Neuronal stem cell (in vitro differentiated cells): ENCODE measurements at regions not wholly inside any gene's neighbourhood (a gene's known extent, or its start where the extent isn't known, plus 50 kb on each side); places are given as distances from the start of the nearest gene placed in this dataset.
A peak's percentile ranks its signal among the peaks of the same experiment; 100 is the strongest.

ENCODE experiments used
- DNase-seq: peaks from one replicate; pipeline ENCODE4 v3.0.0-alpha.2; 2013; ENCODE audit warnings: low spot score
- H2AFZ ChIP-seq: one replicate; pipeline ENCODE4 v1.6.1; 2013; ENCODE audit warnings: mild to moderate bottlenecking, low read length, inconsistent platforms
- H2AK5ac ChIP-seq: 2 replicates; pipeline ENCODE4 v1.6.1; 2013; ENCODE audit warnings: low read depth, mild to moderate bottlenecking, inconsistent platforms, low read length, moderate library complexity, mixed read lengths
- H2BK120ac ChIP-seq: 2 replicates; pipeline ENCODE4 v1.6.1; 2013; ENCODE audit warnings: low read depth, mild to moderate bottlenecking, inconsistent platforms, low read length, moderate library complexity, mixed read lengths
- H2BK12ac ChIP-seq: one replicate; pipeline ENCODE4 v1.6.1; 2013; ENCODE audit warnings: low read length, inconsistent platforms
- H2BK15ac ChIP-seq: 2 replicates; pipeline ENCODE4 v1.6.1; 2013; ENCODE audit warnings: mild to moderate bottlenecking, low read length, inconsistent platforms, mixed read lengths
- H2BK5ac ChIP-seq: one replicate; pipeline ENCODE4 v1.6.1; 2013; ENCODE audit warnings: inconsistent platforms, mild to moderate bottlenecking, low read length, moderate library complexity
- H3K14ac ChIP-seq: one replicate; pipeline ENCODE4 v1.6.1; 2013; ENCODE audit warnings: low read length, inconsistent platforms
- H3K18ac ChIP-seq: 2 replicates; pipeline ENCODE4 v1.6.1; 2013; ENCODE audit warnings: low read length, inconsistent platforms
- H3K23ac ChIP-seq: 2 replicates; pipeline ENCODE4 v1.6.1; 2013; ENCODE audit warnings: low read depth, mild to moderate bottlenecking, mixed read lengths, low read length, inconsistent platforms; ENCODE audit not compliant: poor library complexity
- H3K27ac ChIP-seq: replicated peaks from 3 replicates; pipeline ENCODE4 v1.5.1; 2013; ENCODE audit warnings: low read length, inconsistent platforms
- H3K27me3 ChIP-seq, 3 experiments: 2 replicates each; pipeline ENCODE4 v1.6.1; 2013; ENCODE audit warnings: low read length in 3 of 3, mild to moderate bottlenecking in 2 of 3, inconsistent platforms in 1 of 3, low read depth in 1 of 3, mixed read lengths in 1 of 3, moderate library complexity in 1 of 3; ENCODE audit not compliant: control insufficient read depth in 3 of 3, insufficient read depth in 3 of 3
- H3K36me3 ChIP-seq, 2 donors: replicated peaks in 1 of 2; 2 replicates each; pipeline ENCODE4 v1.6.1; 2013; ENCODE audit warnings: low read length in 2 of 2; ENCODE audit not compliant: control insufficient read depth in 2 of 2, insufficient read depth in 2 of 2
- H3K4ac ChIP-seq: 2 replicates; pipeline ENCODE4 v1.6.1; 2013; ENCODE audit warnings: inconsistent platforms, mild to moderate bottlenecking, low read length, moderate library complexity
- H3K4me1 ChIP-seq, 2 donors: 1 replicate in 1 of 2; 2 replicates in 1 of 2; pipeline ENCODE4 v1.6.1; 2013; ENCODE audit warnings: low read length in 2 of 2, low read depth in 1 of 2; ENCODE audit not compliant: control insufficient read depth in 2 of 2, insufficient read depth in 1 of 2
- H3K4me2 ChIP-seq: one replicate; pipeline ENCODE4 v1.6.1; 2013; ENCODE audit warnings: mild to moderate bottlenecking, low read length, inconsistent platforms; ENCODE audit not compliant: insufficient read depth, poor library complexity, severe bottlenecking
- H3K4me3 ChIP-seq, 2 donors: 2 replicates each; pipeline ENCODE4 v1.5.1; 2013; ENCODE audit warnings: low read length in 2 of 2, mild to moderate bottlenecking in 2 of 2, inconsistent platforms in 1 of 2, moderate library complexity in 1 of 2
- H3K79me1 ChIP-seq: one replicate; pipeline ENCODE4 v1.6.1; 2013; ENCODE audit warnings: low read depth, mild to moderate bottlenecking, inconsistent platforms, low read length, moderate library complexity
- H3K9ac ChIP-seq: one replicate; pipeline ENCODE4 v1.6.1; 2013; ENCODE audit warnings: mild to moderate bottlenecking, low read depth, low read length, inconsistent platforms; ENCODE audit not compliant: poor library complexity
- H3K9me3 ChIP-seq, 2 donors: replicated peaks in 1 of 2; 2 replicates each; pipeline versions ENCODE3 to v1.6.1; 2013; ENCODE audit warnings: low read length in 2 of 2, mild to moderate bottlenecking in 2 of 2, inconsistent platforms in 1 of 2, low read depth in 1 of 2, mixed read lengths in 1 of 2, moderate library complexity in 1 of 2; ENCODE audit not compliant: control insufficient read depth in 2 of 2, insufficient read depth in 1 of 2
- H4K8ac ChIP-seq: one replicate; pipeline ENCODE4 v1.6.1; 2013; ENCODE audit warnings: low read depth, mild to moderate bottlenecking, inconsistent platforms, low read length, moderate library complexity
- H4K91ac ChIP-seq: one replicate; pipeline ENCODE4 v1.6.1; 2013; ENCODE audit warnings: low read length, low read depth, mild to moderate bottlenecking, inconsistent platforms; ENCODE audit not compliant: poor library complexity
- WGBS, 2 donors: extraction: QIAGEN DNeasy Blood & Tissue Kit; methylation state at CpG; one replicate each; pipeline ENCODE4 v1.1.7; 2013; ENCODE audit warnings: missing lambda C conversion rate in 2 of 2, mixed read lengths in 1 of 2; ENCODE audit not compliant: insufficient read length in 2 of 2, insufficient replicate concordance in 1 of 2; ENCODE audit errors: extremely low coverage in 2 of 2; 5-methylcytosine and 5-hydroxymethylcytosine counted together

DNA sequence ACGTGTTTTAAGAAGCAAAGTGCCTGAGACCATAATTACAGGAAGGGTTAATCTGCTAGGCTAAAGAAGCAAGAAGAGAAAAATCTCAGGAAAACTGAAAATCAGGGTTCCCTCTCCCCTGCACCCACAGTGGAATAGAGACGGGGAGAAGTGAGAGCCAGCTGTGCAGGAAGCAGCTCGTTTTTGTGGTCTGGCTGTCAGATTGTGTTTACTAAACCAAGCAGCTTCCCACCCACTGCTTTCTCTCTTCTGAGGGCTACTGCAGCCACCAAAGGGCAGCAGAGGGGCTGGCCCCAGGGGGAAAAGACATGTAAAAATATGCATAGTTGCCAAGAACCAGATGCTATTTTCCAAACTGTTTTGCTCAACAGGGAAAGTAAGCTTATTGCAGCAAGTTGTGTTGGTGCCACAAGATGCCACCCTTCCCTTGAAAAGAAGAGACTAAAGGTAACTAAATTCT, 72.6 kb upstream of the THUMPD2 start:
- H3K23ac ChIP-seq: no peak overlapping the region
- no peak overlapping the region for H4K8ac ChIP-seq
- H3K4me2 ChIP-seq: no peak overlapping the region
- no peak overlapping the region for H4K91ac ChIP-seq
- H3K9me3 ChIP-seq: no peaks in the 10 kb centered on the region
- no peak overlapping the region for H3K9ac ChIP-seq
- no peak overlapping the region for H2BK5ac ChIP-seq
- H3K18ac ChIP-seq: no peak overlapping the region
- DNase-seq: no peak
- H3K4me1 ChIP-seq: peaks cover 4 to 12% of the 10 kb centered on the region in 2 donors
- H2BK15ac ChIP-seq: no peak overlapping the region
- no CpG with 5 or more reads among the region's 3 CpGs for WGBS, 2 donors
- H2AFZ ChIP-seq: peak overlapping the region; percentile 76
- no peak overlapping the region for H2BK12ac ChIP-seq
- no peaks in the 10 kb centered on the region for H3K79me1 ChIP-seq
- no peaks in the 10 kb centered on the region for H3K27me3 ChIP-seq
- no peak overlapping the region for H3K27ac ChIP-seq
- H2AK5ac ChIP-seq: no peak overlapping the region
- H2BK120ac ChIP-seq: no peak overlapping the region
- no peak overlapping the region for H3K4me3 ChIP-seq
- H3K36me3 ChIP-seq: no peaks in the 10 kb centered on the region
- H3K4ac ChIP-seq: no peak overlapping the region
- H3K14ac ChIP-seq: no peak overlapping the region

DNA sequence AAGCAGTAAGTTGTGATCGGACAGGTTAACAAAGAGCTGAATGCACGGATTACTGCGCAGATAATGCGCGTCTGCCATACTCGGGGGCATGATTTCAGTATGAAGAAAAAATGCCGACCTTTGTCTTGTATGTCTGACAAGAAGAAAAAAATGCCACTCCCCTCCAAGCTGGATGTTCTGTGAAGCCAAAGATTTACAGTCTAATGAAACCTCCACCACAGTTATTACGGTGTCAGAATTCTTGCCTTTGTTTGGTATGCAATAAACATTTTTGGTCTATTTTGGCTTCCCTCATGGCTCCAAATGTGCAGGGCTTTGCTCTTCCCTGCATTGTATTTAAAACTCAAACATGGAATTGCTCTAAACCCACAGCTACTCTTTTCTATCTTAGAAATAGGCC, 72.2 kb upstream of the THUMPD2 start:
- H3K23ac ChIP-seq: no peak overlapping the region
- H3K27ac ChIP-seq: no peak overlapping the region
- H3K4me2 ChIP-seq: no peak overlapping the region
- no peaks in the 10 kb centered on the region for H3K79me1 ChIP-seq
- H3K9me3 ChIP-seq: no peaks in the 10 kb centered on the region
- H3K4ac ChIP-seq: no peak overlapping the region
- H3K36me3 ChIP-seq: no peaks in the 10 kb centered on the region
- DNase-seq: no peak
- no peak overlapping the region for H3K9ac ChIP-seq
- no peak overlapping the region for H2AK5ac ChIP-seq
- peak overlapping the region; percentile 76 for H2AFZ ChIP-seq
- no peak overlapping the region for H3K4me3 ChIP-seq
- no peak overlapping the region for H4K91ac ChIP-seq
- no peak overlapping the region for H2BK12ac ChIP-seq
- no peak overlapping the region for H2BK15ac ChIP-seq
- H3K14ac ChIP-seq: no peak overlapping the region
- H3K4me1 ChIP-seq: peaks cover 4 to 12% of the 10 kb centered on the region in 2 donors
- no peak overlapping the region for H3K18ac ChIP-seq
- no peak overlapping the region for H2BK5ac ChIP-seq
- no peaks in the 10 kb centered on the region for H3K27me3 ChIP-seq
- H2BK120ac ChIP-seq: no peak overlapping the region
- WGBS, 2 donors: no CpG with 5 or more reads among the region's 8 CpGs
- no peak overlapping the region for H4K8ac ChIP-seq

DNA sequence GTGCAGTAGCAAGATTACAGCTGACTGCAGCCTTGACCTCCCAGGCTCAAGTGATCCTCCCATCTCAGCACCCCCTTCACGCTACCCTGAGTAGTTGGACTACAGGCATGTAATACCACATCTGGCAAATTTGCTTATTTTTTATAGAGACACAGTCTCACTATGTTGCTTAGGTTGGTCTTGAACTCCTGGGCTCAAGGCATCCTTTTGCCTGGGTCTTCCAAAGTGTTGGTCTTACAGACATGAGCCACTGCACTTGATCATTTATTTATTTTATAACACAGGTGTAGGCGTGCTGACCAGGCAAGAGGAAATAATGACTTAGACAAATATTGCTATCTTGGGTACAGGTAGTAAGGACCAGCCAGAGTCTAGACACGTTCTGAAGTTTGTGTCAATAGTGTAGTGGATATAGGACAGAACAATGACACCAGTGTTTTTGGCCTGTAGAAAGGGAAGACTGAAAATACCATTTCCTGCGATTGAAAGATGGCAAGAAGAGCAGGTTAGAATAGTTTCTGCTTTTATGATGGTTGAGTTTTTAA, 71.0 kb upstream of the THUMPD2 start:
- H2BK5ac ChIP-seq: no peak overlapping the region
- H3K23ac ChIP-seq: no peak overlapping the region
- H3K27me3 ChIP-seq: no peaks in the 10 kb centered on the region
- DNase-seq: no peak
- no peak overlapping the region for H4K91ac ChIP-seq
- H2BK15ac ChIP-seq: no peak overlapping the region
- no peaks in the 10 kb centered on the region for H3K79me1 ChIP-seq
- no peak overlapping the region for H3K4ac ChIP-seq
- no peak overlapping the region for H3K9ac ChIP-seq
- H3K14ac ChIP-seq: no peak overlapping the region
- peaks cover 4 to 12% of the 10 kb centered on the region in 2 donors for H3K4me1 ChIP-seq
- no peak overlapping the region for H2BK12ac ChIP-seq
- H3K18ac ChIP-seq: no peak overlapping the region
- no peak overlapping the region for H2AK5ac ChIP-seq
- H2AFZ ChIP-seq: no peak overlapping the region
- no peak overlapping the region for H4K8ac ChIP-seq
- H3K4me3 ChIP-seq: no peak overlapping the region
- H2BK120ac ChIP-seq: no peak overlapping the region
- no peaks in the 10 kb centered on the region for H3K9me3 ChIP-seq
- H3K4me2 ChIP-seq: no peak overlapping the region
- no CpG with 5 or more reads among the region's 4 CpGs for WGBS, 2 donors
- no peaks in the 10 kb centered on the region for H3K36me3 ChIP-seq
- H3K27ac ChIP-seq: no peak overlapping the region

DNA sequence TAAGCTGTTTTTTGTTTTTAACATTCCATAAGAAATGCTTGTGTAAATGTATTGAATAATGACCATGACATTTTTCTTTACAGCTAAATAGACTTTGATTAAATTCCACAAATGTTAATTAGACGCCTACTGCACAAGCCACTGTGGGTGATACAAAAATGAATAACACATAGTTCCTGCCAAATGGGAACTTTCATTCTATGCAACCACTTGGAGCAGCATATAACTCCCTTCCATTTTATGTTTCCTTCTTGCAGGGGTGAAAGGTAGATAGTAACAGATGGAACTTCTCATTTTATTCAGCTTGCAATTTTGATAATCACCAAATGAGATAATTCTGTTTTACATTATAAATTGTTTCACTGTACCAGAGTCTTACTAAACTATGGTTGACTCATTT, 70.0 kb upstream of the THUMPD2 start:
- Histone ChIP-seq H2BK120ac (no peak overlapping the region), H3K4me2 (no peak overlapping the region), H2AFZ (no peak overlapping the region), H3K9ac (no peak overlapping the region), H3K4ac (no peak overlapping the region), H4K91ac (no peak overlapping the region), H3K27ac (no peak overlapping the region), H3K18ac (no peak overlapping the region), H2AK5ac (no peak overlapping the region), H3K36me3 (no peaks in the 10 kb centered on the region), H3K27me3 (no peaks in the 10 kb centered on the region), H2BK12ac (no peak overlapping the region), H3K23ac (no peak overlapping the region), H4K8ac (no peak overlapping the region), H2BK15ac (no peak overlapping the region), H3K9me3 (no peaks in the 10 kb centered on the region), H2BK5ac (no peak overlapping the region), H3K4me3 (no peak overlapping the region), H3K79me1 (no peaks in the 10 kb centered on the region), H3K4me1 (peaks cover 4 to 12% of the 10 kb centered on the region in 2 donors), H3K14ac (no peak overlapping the region)
- WGBS, 2 donors: no CpG with 5 or more reads among the region's 1 CpG
- DNase-seq: no peak
